ENCODE measurements at regions not wholly inside any gene's neighbourhood (a gene's known extent, or its start where the extent isn't known, plus 50 kb on each side); places are given as distances from the start of the nearest gene placed in this dataset. TPM values are rescaled to one million over a fixed set of nuclear protein-coding genes. Genes with fewer than 3 reads are reported as not detected.

- H3K4me3 ChIP-seq (replicated peaks in 1 of 3) = no peak overlapping the region
- peak overlapping the region; percentile 31 to 60 (median 32) for H3K27ac ChIP-seq
- peak; percentile 52 to 61 for DNase-seq
- intact Hi-C loops (cut with DNase I) = no loop called here
- peaks cover 0 to 3% of the 10 kb centered on the region in 2 donors for H3K4me1 ChIP-seq
- no peaks in the 10 kb centered on the region for H3K9me3 ChIP-seq
- WGBS, 2 donors = 27 to 28% methylated on average over 3 of the region's 3 CpGs
- no peak for TF ChIP-seq POLR2A (IDR thresholded peaks at IDR 0.05)
- TF ChIP-seq CTCF (IDR thresholded peaks at IDR 0.05) = no peak
- H3K27me3 ChIP-seq = no peaks in the 10 kb centered on the region
- H3K36me3 ChIP-seq = no peaks in the 10 kb centered on the region
Observed at GRCh38 chr11:86119077-86119476, 50.2 kb upstream of the PICALM start.

Small RNA genes lying in the stretch of these regions (small RNA-seq; reads per million reads assigned to genes)
- not detected for gene RNU6-560P

Measured in thyroid gland (tissue), 4 donors.